Nephron progenitor cell (in vitro differentiated cells): ENCODE measurements at regions not wholly inside any gene's neighbourhood (a gene's known extent, or its start where the extent isn't known, plus 50 kb on each side); places are given as distances from the start of the nearest gene placed in this dataset.

ENCODE experiments used
- DNase-seq: peaks from one replicate; pipeline ENCODE4 v3.0.0; 2021
- H3K27ac Mint-ChIP-seq: 2 replicates; pipeline ENCODE4 v1.8.0; 2021; ENCODE audit warnings: mild to moderate bottlenecking, moderate library complexity, mixed read lengths
- H3K27me3 Mint-ChIP-seq: 2 replicates; pipeline ENCODE4 v1.8.0; 2021; ENCODE audit warnings: mild to moderate bottlenecking, low read depth, mixed read lengths; ENCODE audit not compliant: poor library complexity
- H3K36me3 Mint-ChIP-seq: 2 replicates; pipeline ENCODE4 v1.8.0; 2021; ENCODE audit warnings: low read depth, mixed read lengths
- H3K4me1 Mint-ChIP-seq: 2 replicates; pipeline ENCODE4 v1.8.0; 2021; ENCODE audit warnings: mixed read lengths
- H3K4me3 Mint-ChIP-seq: 2 replicates; pipeline ENCODE4 v1.8.0; 2021; ENCODE audit warnings: mild to moderate bottlenecking, moderate library complexity, mixed read lengths
- H3K9me3 Mint-ChIP-seq: 2 replicates; pipeline ENCODE4 v1.8.0; 2021; ENCODE audit warnings: mild to moderate bottlenecking, moderate library complexity, mixed read lengths
- CTCF ChIP-seq: fragments of 200-600 bp; sonication (generic); IDR thresholded peaks from 2 replicates; pipeline ENCODE4 v1.5.0; 2021; ENCODE audit warnings: antibody characterized with exemption

- H3K4me3 Mint-ChIP-seq, result no peak overlapping the region
- no peak for DNase-seq
- peaks cover 7% of the 10 kb centered on the region for H3K9me3 Mint-ChIP-seq
- H3K27me3 Mint-ChIP-seq, result peaks cover 29% of the 10 kb centered on the region
- H3K27ac Mint-ChIP-seq, result no peak overlapping the region
- peaks cover 13% of the 10 kb centered on the region for H3K4me1 Mint-ChIP-seq
- H3K36me3 Mint-ChIP-seq, result no peaks in the 10 kb centered on the region
- TF ChIP-seq CTCF, result no peak
Observed at GRCh38 chr13:112179421-112179820, 112.5 kb downstream of the SOX1 start.

DNA sequence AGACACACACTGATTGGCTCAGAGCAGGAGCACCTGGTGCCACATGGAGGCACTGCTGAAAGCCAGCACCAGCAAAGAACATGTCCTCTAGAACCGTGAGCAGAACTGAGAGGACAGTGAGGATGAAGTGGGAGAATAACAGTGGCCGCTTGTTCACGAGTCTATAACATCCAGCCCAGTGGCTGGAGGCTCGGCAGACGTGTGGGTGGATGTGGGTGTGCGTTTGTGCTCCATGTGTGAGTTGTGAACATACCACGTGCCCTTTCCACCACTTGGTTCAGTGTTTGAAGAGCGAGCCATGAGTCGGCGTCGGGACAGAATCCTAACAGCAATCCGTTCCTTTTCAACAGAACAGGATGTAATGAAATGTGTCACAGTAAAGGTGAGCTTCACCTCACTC is 113.0 kb downstream of the SOX1 start:
- no peaks in the 10 kb centered on the region for H3K36me3 Mint-ChIP-seq
- peaks cover 2% of the 10 kb centered on the region for H3K9me3 Mint-ChIP-seq
- peaks cover 13% of the 10 kb centered on the region for H3K4me1 Mint-ChIP-seq
- no peak for DNase-seq
- TF ChIP-seq CTCF, result no peak
- peaks cover 29% of the 10 kb centered on the region for H3K27me3 Mint-ChIP-seq
- H3K27ac Mint-ChIP-seq, result no peak overlapping the region
- no peak overlapping the region for H3K4me3 Mint-ChIP-seq

GRCh38 chr13:112181336-112182067 is 114.6 kb downstream of the SOX1 start:
- TF ChIP-seq CTCF, result no peak
- Mint-ChIP-seq H3K27ac (no peak overlapping the region), H3K36me3 (no peaks in the 10 kb centered on the region), H3K9me3 (no peaks in the 10 kb centered on the region), H3K27me3 (peaks cover 27% of the 10 kb centered on the region), H3K4me3 (no peak overlapping the region), H3K4me1 (peaks cover 13% of the 10 kb centered on the region)
- DNase-seq, result no peak

GRCh38 chr13:112182251-112182650 is 115.3 kb downstream of the SOX1 start:
- no peak for TF ChIP-seq CTCF
- Mint-ChIP-seq H3K27me3 (peaks cover 30% of the 10 kb centered on the region), H3K27ac (no peak overlapping the region), H3K4me3 (no peak overlapping the region), H3K4me1 (peaks cover 13% of the 10 kb centered on the region), H3K9me3 (no peaks in the 10 kb centered on the region), H3K36me3 (no peaks in the 10 kb centered on the region)
- no peak for DNase-seq

DNA sequence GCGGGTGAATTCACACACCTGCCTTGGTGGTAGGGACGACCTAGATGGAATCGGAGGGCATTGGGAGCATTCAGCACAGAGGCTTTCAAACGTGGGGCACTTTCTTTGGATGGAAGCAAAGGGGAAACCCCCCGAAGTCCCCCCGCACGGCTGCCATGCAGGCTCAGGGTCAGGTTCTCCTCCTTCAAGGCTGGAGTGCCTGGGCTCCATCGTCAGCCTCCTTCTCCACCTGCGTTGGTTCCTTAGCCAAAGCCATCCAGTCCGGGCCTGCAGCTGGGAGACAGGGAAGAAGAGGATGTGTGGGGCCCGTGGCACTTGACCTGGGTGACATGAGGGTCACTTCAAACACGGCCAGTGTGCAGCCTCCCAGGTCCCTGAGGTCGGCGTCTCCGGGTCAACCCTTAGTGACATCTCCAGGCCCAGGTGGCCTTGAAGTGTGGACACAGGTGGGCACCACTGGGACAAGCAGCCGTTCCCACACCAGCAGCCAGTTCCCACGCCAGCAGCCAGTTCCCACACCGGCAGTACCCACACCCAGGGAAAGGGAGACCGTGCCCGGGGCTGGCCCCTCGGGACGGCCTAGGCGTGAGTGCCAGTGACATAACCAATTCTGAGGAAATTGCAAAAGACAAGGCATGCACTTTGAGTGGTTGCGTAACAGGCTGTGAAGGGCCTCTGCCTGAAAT is 116.0 kb downstream of the SOX1 start:
- DNase-seq, result no peak
- Mint-ChIP-seq H3K4me3 (no peak overlapping the region), H3K4me1 (peaks cover 13% of the 10 kb centered on the region), H3K27ac (no peak overlapping the region), H3K36me3 (no peaks in the 10 kb centered on the region), H3K9me3 (no peaks in the 10 kb centered on the region), H3K27me3 (peaks cover 24% of the 10 kb centered on the region)
- TF ChIP-seq CTCF, result no peak
